PC-3 (cell line): ENCODE measurements at regions not wholly inside any gene's neighbourhood (a gene's known extent, or its start where the extent isn't known, plus 50 kb on each side); places are given as distances from the start of the nearest gene placed in this dataset.

Experiments used
- CTCF ChIP-seq: fragments of 300-600 bp; sonication (generic); conservative IDR thresholded peaks from 2 replicates; pipeline ENCODE4 v1.5.1; 2017; ENCODE audit warnings: antibody characterized with exemption, low read depth, mild to moderate bottlenecking, low read length
- EZH2phosphoT487 ChIP-seq: fragments of 300-600 bp; sonication (generic); IDR thresholded peaks from 2 replicates; pipeline ENCODE4 v1.6.1; 2018; ENCODE audit warnings: mild to moderate bottlenecking, antibody characterized with exemption, low read length, borderline replicate concordance

GRCh38 chr15:77939851-77940250 is 137.7 kb downstream of the TBC1D2B start:
- no peak for TF ChIP-seq CTCF
- TF ChIP-seq EZH2phosphoT487, result no peak
